Nephron progenitor cell (in vitro differentiated cells): ENCODE measurements at regions not wholly inside any gene's neighbourhood (a gene's known extent, or its start where the extent isn't known, plus 50 kb on each side); places are given as distances from the start of the nearest gene placed in this dataset.

Experiments
- DNase-seq: peaks from one replicate; pipeline ENCODE4 v3.0.0; 2021
- H3K27ac Mint-ChIP-seq: 2 replicates; pipeline ENCODE4 v1.8.0; 2021; ENCODE audit warnings: mild to moderate bottlenecking, moderate library complexity, mixed read lengths
- H3K27me3 Mint-ChIP-seq: 2 replicates; pipeline ENCODE4 v1.8.0; 2021; ENCODE audit warnings: mild to moderate bottlenecking, low read depth, mixed read lengths; ENCODE audit not compliant: poor library complexity
- H3K36me3 Mint-ChIP-seq: 2 replicates; pipeline ENCODE4 v1.8.0; 2021; ENCODE audit warnings: low read depth, mixed read lengths
- H3K4me1 Mint-ChIP-seq: 2 replicates; pipeline ENCODE4 v1.8.0; 2021; ENCODE audit warnings: mixed read lengths
- H3K4me3 Mint-ChIP-seq: 2 replicates; pipeline ENCODE4 v1.8.0; 2021; ENCODE audit warnings: mild to moderate bottlenecking, moderate library complexity, mixed read lengths
- H3K9me3 Mint-ChIP-seq: 2 replicates; pipeline ENCODE4 v1.8.0; 2021; ENCODE audit warnings: mild to moderate bottlenecking, moderate library complexity, mixed read lengths
- CTCF ChIP-seq: fragments of 200-600 bp; sonication (generic); IDR thresholded peaks from 2 replicates; pipeline ENCODE4 v1.5.0; 2021; ENCODE audit warnings: antibody characterized with exemption

GRCh38 chr2:21469158-21469557 is 345.4 kb downstream of the TDRD15 start:
- Mint-ChIP-seq H3K9me3 (no peaks in the 10 kb centered on the region), H3K27me3 (no peaks in the 10 kb centered on the region)
- TF ChIP-seq CTCF = no peak

GRCh38 chr2:21469564-21469963 is 345.8 kb downstream of the TDRD15 start:
- H3K4me1 Mint-ChIP-seq = peaks cover 26% of the 10 kb centered on the region
- H3K27ac Mint-ChIP-seq = no peak overlapping the region

More at GRCh38 chr2:21469158-21469557, 345.4 kb downstream of the TDRD15 start:
- Mint-ChIP-seq H3K27ac (peak overlapping the region; percentile 43), H3K4me3 (no peak overlapping the region), H3K36me3 (no peaks in the 10 kb centered on the region), H3K4me1 (peaks cover 26% of the 10 kb centered on the region)
- DNase-seq = no peak

GRCh38 chr2:21480162-21480561 is 356.4 kb downstream of the TDRD15 start:
- H3K4me3 Mint-ChIP-seq = no peak overlapping the region
- no peaks in the 10 kb centered on the region for H3K4me1 Mint-ChIP-seq
- TF ChIP-seq CTCF = no peak
- H3K27me3 Mint-ChIP-seq = no peaks in the 10 kb centered on the region
- peaks cover 6% of the 10 kb centered on the region for H3K9me3 Mint-ChIP-seq
- no peak overlapping the region for H3K27ac Mint-ChIP-seq
- no peaks in the 10 kb centered on the region for H3K36me3 Mint-ChIP-seq
- no peak for DNase-seq

More at GRCh38 chr2:21469564-21469963, 345.8 kb downstream of the TDRD15 start:
- no peaks in the 10 kb centered on the region for H3K36me3 Mint-ChIP-seq
- no peak overlapping the region for H3K4me3 Mint-ChIP-seq
- TF ChIP-seq CTCF = no peak
- H3K9me3 Mint-ChIP-seq = no peaks in the 10 kb centered on the region
- no peaks in the 10 kb centered on the region for H3K27me3 Mint-ChIP-seq
- DNase-seq = no peak

- H3K36me3 Mint-ChIP-seq = no peaks in the 10 kb centered on the region
- no peak overlapping the region for H3K4me3 Mint-ChIP-seq
- no peak for TF ChIP-seq CTCF
- H3K9me3 Mint-ChIP-seq = peaks cover 12% of the 10 kb centered on the region
- no peak overlapping the region for H3K27ac Mint-ChIP-seq
- H3K4me1 Mint-ChIP-seq = no peaks in the 10 kb centered on the region
- no peaks in the 10 kb centered on the region for H3K27me3 Mint-ChIP-seq
- DNase-seq = no peak
These were observed 360.9 kb downstream of the TDRD15 start for GRCh38 chr2:21484643-21485042.

GRCh38 chr2:21486445-21486844 is 362.7 kb downstream of the TDRD15 start:
- DNase-seq = no peak

More at GRCh38 chr2:21486445-21486844, 362.7 kb downstream of the TDRD15 start:
- Mint-ChIP-seq H3K4me3 (no peak overlapping the region), H3K4me1 (no peaks in the 10 kb centered on the region), H3K36me3 (no peaks in the 10 kb centered on the region), H3K27me3 (no peaks in the 10 kb centered on the region), H3K27ac (no peak overlapping the region), H3K9me3 (peaks cover 12% of the 10 kb centered on the region)
- TF ChIP-seq CTCF = no peak
